Breast epithelium (tissue), 3 donors: ENCODE measurements at regions not wholly inside any gene's neighbourhood (a gene's known extent, or its start where the extent isn't known, plus 50 kb on each side); places are given as distances from the start of the nearest gene placed in this dataset.

ENCODE experiments used
- CTCF ChIP-seq, 3 donors: fragments of 450-650 bp; IDR thresholded peaks; one replicate each; pipeline ENCODE4 v1.5.1; 2016 to 2017; ENCODE audit warnings: antibody characterized with exemption in 3 of 3, mild to moderate bottlenecking in 3 of 3, moderate library complexity in 3 of 3
- POLR2A ChIP-seq: fragments of 450-650 bp; IDR thresholded peaks from one replicate; pipeline ENCODE4 v1.6.1; 2016; ENCODE audit warnings: antibody characterized with exemption, mild to moderate bottlenecking, moderate library complexity
- POLR2AphosphoS5 ChIP-seq, 3 donors: sonication (generic); formaldehyde crosslinking; IDR thresholded peaks; one replicate each; pipeline ENCODE4 v1.6.1; 2017; ENCODE audit warnings: antibody characterized with exemption in 3 of 3

- TF ChIP-seq CTCF (IDR thresholded peaks at IDR 0.05) (no peak), POLR2A (no peak), POLR2AphosphoS5 (IDR thresholded peaks at IDR 0.05) (no peak)
Observed at GRCh38 chr5:101430551-101430950, 527.5 kb upstream of the ST8SIA4 start.
